ENCODE measurements at regions not wholly inside any gene's neighbourhood (a gene's known extent, or its start where the extent isn't known, plus 50 kb on each side); places are given as distances from the start of the nearest gene placed in this dataset.

GRCh38 chr15:38072007-38072347, 137.5 kb downstream of the TMCO5A start:
- TF ChIP-seq CTCF (IDR thresholded peaks at IDR 0.05; ENCODE audit: low read depth, low read length, missing control alignments): no peak
- no peak for DNase-seq (ENCODE audit: low read depth)
- no peak overlapping the region; the same call in none of the 2 replicates for H3K4me3 ChIP-seq (ENCODE audit: low read depth, low read length)

DNA sequence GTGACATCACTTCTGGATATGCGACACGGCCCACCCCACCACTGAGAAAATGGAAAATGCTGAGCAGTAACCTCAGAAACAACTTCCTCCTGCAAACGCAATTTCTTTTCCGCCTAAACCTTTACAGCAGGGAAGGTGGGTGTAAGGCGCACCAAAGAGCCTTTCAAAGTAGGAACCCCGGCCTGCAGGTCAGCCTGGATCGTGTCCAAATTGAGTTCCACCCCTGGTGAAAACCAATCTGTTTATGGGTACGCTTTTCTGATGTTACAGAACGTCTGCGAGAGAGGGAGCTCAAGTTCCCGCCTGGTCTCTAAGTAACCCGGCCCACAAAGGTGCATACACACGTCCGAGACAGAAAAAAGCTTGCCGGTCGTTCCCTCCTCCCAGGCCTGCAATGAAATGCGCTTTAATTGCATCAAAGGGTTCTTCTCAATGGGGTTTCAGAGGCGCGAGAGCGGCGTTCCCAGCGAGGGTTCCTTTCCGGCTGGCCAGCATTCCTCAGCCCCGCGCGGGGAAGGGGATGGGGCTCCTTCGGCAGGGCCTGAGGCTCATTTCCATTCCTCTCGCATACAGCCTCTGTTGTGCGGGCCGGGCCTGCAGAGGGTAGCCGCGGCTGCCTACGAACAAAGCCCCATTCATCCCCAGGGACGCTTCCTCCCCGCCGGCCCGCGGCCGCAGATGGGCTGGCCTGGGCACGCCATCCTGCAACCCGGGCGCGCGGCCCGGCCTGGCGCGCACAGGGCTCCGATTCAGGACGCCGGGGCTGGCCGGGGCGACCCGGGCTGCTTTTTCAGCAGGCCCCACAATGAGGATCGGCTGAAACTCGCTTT, 138.1 kb downstream of the TMCO5A start:
- peak; percentile 22 for TF ChIP-seq CTCF (IDR thresholded peaks at IDR 0.05; ENCODE audit: low read depth, low read length, missing control alignments)
- peak; percentile 49 for DNase-seq (ENCODE audit: low read depth)
- peak overlapping the region; percentile 53 for H3K4me3 ChIP-seq (ENCODE audit: low read depth, low read length)

DNA sequence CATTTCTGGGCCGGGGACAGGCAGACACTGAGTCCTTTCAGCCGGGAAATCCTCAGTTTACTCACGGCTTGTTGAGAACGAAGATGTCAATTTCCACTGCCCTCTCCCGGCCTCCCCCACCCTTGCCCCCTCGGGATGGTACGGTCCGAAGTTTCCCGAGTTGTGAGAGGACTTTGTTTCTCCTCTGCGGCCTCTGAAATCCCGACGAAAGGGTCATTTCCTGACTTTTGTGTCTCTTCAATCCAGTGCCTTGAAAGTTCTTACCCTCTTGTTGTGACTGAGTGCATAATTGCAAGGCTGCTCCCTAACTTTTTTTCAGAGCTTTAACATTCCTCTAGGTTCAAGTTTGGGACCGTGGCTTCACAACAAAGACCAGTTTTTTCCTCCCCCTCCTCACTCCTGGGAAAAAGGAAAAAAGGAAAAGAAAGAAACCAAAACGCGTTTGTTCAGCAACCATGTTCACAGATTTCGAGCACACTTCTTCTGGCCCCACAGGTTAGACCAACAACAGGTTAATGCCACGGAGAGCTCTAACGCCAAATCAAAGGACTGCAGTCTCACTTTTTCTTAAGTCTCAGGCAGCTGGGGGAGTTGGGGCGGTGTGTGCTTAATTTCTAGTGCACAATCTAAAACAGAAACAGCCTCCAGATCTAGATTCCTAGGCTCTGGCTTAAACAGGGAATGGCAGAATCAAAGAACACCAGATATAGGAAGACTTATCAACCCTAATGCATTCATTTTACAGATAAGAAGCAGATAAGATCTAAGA, 138.9 kb downstream of the TMCO5A start:
- no peak for DNase-seq (ENCODE audit: low read depth)
- H3K4me3 ChIP-seq (ENCODE audit: low read depth, low read length): peak overlapping the region; percentile 53
- TF ChIP-seq CTCF (IDR thresholded peaks at IDR 0.05; ENCODE audit: low read depth, low read length, missing control alignments): no peak

- TF ChIP-seq CTCF (IDR thresholded peaks at IDR 0.05; ENCODE audit: low read depth, low read length, missing control alignments): no peak
- no peak for DNase-seq (ENCODE audit: low read depth)
- H3K4me3 ChIP-seq (ENCODE audit: low read depth, low read length): no peak overlapping the region
These were observed 139.6 kb downstream of the TMCO5A start for GRCh38 chr15:38074029-38074428.

DNA sequence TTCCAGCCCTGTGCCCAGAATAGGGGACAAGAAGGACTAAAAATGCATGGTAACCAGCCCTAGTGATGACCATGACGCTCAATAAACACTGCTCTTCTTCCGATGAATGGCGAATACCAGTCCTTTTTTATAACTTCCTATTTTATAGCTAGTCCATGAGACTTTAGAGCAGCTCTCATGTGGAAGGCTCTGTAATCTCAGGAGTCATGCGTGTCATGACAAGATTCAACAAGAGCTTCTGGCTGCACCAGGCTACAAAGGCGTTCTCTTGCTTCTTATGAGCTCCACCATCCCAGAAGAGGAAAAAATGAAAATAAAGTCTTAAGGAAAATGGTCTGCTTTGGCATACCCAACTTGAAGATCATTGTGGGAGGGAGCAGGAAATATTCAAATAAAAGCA, 141.0 kb downstream of the TMCO5A start:
- DNase-seq (ENCODE audit: low read depth): no peak
- no peak overlapping the region for H3K4me3 ChIP-seq (ENCODE audit: low read depth, low read length)
- no peak for TF ChIP-seq CTCF (IDR thresholded peaks at IDR 0.05; ENCODE audit: low read depth, low read length, missing control alignments)

DNA sequence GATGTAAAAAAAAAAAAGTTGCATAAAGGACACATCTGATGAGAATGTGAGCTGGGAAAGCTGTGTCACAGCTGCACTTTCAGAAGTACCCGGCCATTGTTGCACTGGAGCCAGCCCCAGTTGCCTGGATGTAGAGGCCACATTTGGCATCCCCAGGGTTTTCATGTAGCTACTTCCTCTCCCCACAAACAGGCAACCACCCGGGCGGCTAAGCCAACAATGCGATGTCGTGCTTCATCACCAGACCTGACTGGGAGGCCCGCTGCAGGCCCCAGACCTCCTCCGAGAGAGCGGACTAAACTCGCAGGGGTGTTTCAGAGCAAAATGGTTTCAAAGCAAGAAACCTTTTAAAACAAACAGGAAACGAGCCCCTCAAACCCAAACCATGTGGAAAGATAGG, 142.3 kb downstream of the TMCO5A start:
- no peak for TF ChIP-seq CTCF (IDR thresholded peaks at IDR 0.05; ENCODE audit: low read depth, low read length, missing control alignments)
- no peak for DNase-seq (ENCODE audit: low read depth)

More for the DNA sequence above, 142.3 kb downstream of the TMCO5A start:
- no peak overlapping the region for H3K4me3 ChIP-seq (ENCODE audit: low read depth, low read length)
